GM04503 (cell line): ENCODE measurements at regions not wholly inside any gene's neighbourhood (a gene's known extent, or its start where the extent isn't known, plus 50 kb on each side); places are given as distances from the start of the nearest gene placed in this dataset.

ENCODE experiments used
- DNase-seq: peaks from one replicate; pipeline ENCODE4 v3.0.0-alpha.2; 2012; ENCODE audit warnings: low read depth

GRCh38 chr4:147313108-147313507 lies 167.8 kb upstream of the EDNRA start:
- no peak for DNase-seq

- DNase-seq: no peak
Observed at GRCh38 chr4:147318586-147318985, 162.3 kb upstream of the EDNRA start.

GRCh38 chr4:147325571-147325981 lies 155.3 kb upstream of the EDNRA start:
- no peak for DNase-seq

- DNase-seq: no peak
Observed at GRCh38 chr4:147326591-147326990, 154.3 kb upstream of the EDNRA start.

- DNase-seq: no peak
Observed at GRCh38 chr4:147327322-147327721, 153.6 kb upstream of the EDNRA start.

- DNase-seq: no peak
Observed at GRCh38 chr4:147328189-147328588, 152.7 kb upstream of the EDNRA start.

GRCh38 chr4:147328756-147329446 lies 152.0 kb upstream of the EDNRA start:
- no peak for DNase-seq

- DNase-seq: no peak
Observed at GRCh38 chr4:147332091-147332490, 148.8 kb upstream of the EDNRA start.

- no peak for DNase-seq
Observed at GRCh38 chr4:147334478-147334877, 146.4 kb upstream of the EDNRA start.

GRCh38 chr4:147335183-147335582 lies 145.7 kb upstream of the EDNRA start:
- DNase-seq: no peak

GRCh38 chr4:147336252-147336651 lies 144.6 kb upstream of the EDNRA start:
- DNase-seq: no peak

- no peak for DNase-seq
Observed at GRCh38 chr4:147339100-147339499, 141.8 kb upstream of the EDNRA start.

GRCh38 chr4:147340111-147340510 lies 140.8 kb upstream of the EDNRA start:
- DNase-seq: no peak

- DNase-seq: no peak
Observed at GRCh38 chr4:147340591-147341120, 140.2 kb upstream of the EDNRA start.

GRCh38 chr4:147343692-147344091 lies 137.2 kb upstream of the EDNRA start:
- DNase-seq: no peak

- no peak for DNase-seq
Observed at GRCh38 chr4:147345662-147346061, 135.2 kb upstream of the EDNRA start.

GRCh38 chr4:147347217-147347616 lies 133.7 kb upstream of the EDNRA start:
- DNase-seq: no peak

- no peak for DNase-seq
Observed at GRCh38 chr4:147349193-147349592, 131.7 kb upstream of the EDNRA start.

- DNase-seq: no peak
Observed at GRCh38 chr4:147351083-147351787, 129.7 kb upstream of the EDNRA start.

- no peak for DNase-seq
Observed at GRCh38 chr4:147354237-147354636, 126.7 kb upstream of the EDNRA start.

GRCh38 chr4:147355032-147355656 lies 125.8 kb upstream of the EDNRA start:
- no peak for DNase-seq

GRCh38 chr4:147355847-147356246 lies 125.0 kb upstream of the EDNRA start:
- DNase-seq: peak; percentile 34

GRCh38 chr4:147360301-147360700 lies 120.6 kb upstream of the EDNRA start:
- DNase-seq: peak; percentile 31
